ENCODE measurements at regions not wholly inside any gene's neighbourhood (a gene's known extent, or its start where the extent isn't known, plus 50 kb on each side); places are given as distances from the start of the nearest gene placed in this dataset.

DNA sequence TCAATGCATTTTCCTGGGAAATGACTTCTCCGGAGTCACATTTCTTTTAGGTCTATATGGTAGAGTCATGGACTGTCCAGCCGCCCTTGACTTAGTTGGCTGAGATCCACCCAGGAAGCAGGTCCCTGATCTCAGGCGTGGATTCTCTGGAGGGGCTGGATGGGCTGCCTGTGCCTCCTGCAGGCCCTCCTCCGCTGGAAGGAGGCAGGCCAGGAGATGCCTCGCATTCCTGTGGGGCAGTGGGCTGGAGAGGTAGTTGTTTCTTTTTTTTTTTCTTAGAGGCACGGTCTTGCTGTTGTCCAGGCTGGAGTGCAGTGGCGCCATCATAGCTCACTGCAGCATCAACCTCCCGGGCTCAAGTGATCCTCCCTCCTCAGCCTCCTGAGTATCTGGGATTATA, 129.0 kb upstream of the MYCN start:
- ATAC-seq (ENCODE audit: low read depth) (no peak), DNase-seq (no peak)
- no peak overlapping the region for H3K27ac Mint-ChIP-seq
- no peak for TF ChIP-seq CTCF (IDR thresholded peaks at IDR 0.05)
- H3K27me3 Mint-ChIP-seq, result peaks cover 15% of the 10 kb centered on the region
- no peaks in the 10 kb centered on the region for H3K4me1 Mint-ChIP-seq
- H3K4me3 Mint-ChIP-seq, result no peak overlapping the region
- H3K36me3 Mint-ChIP-seq (ENCODE audit: low read depth), result no peaks in the 10 kb centered on the region
- no peaks in the 10 kb centered on the region for H3K9me3 Mint-ChIP-seq
- ChIA-PET POLR2A (no interaction called here), CTCF (no interaction called here)
- intact Hi-C loops (cut with micrococcal nuclease), result no loop called here

DNA sequence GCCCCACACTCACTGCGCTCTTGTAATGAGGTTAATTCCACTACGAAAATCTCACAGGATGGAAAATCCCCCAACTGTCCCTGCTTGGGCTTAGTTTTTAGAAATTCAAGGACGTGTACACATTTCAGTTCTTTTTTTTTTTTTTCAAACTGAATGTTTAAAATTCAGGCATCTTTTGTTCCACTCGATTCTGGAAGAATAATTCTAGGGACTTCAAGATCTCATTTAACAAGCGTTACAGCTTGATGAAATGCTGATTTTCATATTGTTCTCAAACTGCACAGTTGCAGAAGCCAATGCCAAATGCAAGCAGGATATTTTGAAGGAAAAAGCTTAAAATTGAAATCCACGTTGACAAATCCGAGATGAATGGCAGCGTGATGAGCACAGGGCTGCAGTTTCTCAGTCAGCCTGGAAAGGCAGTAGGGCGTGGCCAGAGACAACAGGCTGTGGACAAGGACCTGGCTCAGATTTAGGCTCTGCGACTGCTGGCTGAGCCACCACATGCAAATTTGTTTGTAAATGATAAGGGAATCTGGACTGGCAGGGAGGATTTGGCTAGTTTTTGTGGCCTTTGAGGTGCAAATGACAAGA, 128.1 kb upstream of the MYCN start:
- ChIA-PET CTCF (no interaction called here), POLR2A (no interaction called here)
- H3K9me3 Mint-ChIP-seq, result no peaks in the 10 kb centered on the region
- H3K36me3 Mint-ChIP-seq (ENCODE audit: low read depth), result no peaks in the 10 kb centered on the region
- no peak overlapping the region for H3K4me3 Mint-ChIP-seq
- H3K4me1 Mint-ChIP-seq, result no peaks in the 10 kb centered on the region
- TF ChIP-seq CTCF (IDR thresholded peaks at IDR 0.05), result no peak
- H3K27ac Mint-ChIP-seq, result no peak overlapping the region
- DNase-seq (no peak), ATAC-seq (ENCODE audit: low read depth) (no peak)
- H3K27me3 Mint-ChIP-seq, result peaks cover 24% of the 10 kb centered on the region
- intact Hi-C loops (cut with micrococcal nuclease), result no loop called here

- no peaks in the 10 kb centered on the region for H3K36me3 Mint-ChIP-seq (ENCODE audit: low read depth)
- peaks cover 36% of the 10 kb centered on the region for H3K27me3 Mint-ChIP-seq
- CTCF ChIA-PET, result no interaction called here
- no peaks in the 10 kb centered on the region for H3K4me1 Mint-ChIP-seq
- no peak overlapping the region for H3K27ac Mint-ChIP-seq
- intact Hi-C loops (cut with micrococcal nuclease), result no loop called here
- no peak overlapping the region for H3K4me3 Mint-ChIP-seq
- POLR2A ChIA-PET, result no interaction called here
- DNase-seq (no peak), ATAC-seq (ENCODE audit: low read depth) (no peak)
- no peaks in the 10 kb centered on the region for H3K9me3 Mint-ChIP-seq
- no peak for TF ChIP-seq CTCF (IDR thresholded peaks at IDR 0.05)
Observed at GRCh38 chr2:15813481-15814266, 126.7 kb upstream of the MYCN start.

DNA sequence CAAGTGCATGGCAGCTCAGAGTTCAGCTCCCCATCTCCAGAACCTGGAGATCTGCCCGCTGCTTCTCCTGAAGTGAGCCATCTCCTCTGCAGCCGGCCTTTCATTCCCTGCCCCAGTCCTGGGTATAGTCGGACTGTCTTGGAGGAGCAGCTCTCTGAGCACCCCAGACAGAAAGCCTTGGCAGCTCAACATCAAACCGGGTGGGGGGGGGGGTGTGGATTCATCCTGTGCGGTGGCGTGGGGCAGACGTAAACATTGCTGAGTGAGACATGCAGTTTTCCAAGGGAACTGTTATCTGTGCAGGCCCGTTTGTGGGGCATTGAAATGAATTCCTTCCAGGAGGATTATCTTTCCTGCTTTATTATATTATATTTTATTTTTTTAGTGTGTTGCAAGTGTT, 125.9 kb upstream of the MYCN start:
- H3K27me3 Mint-ChIP-seq, result peaks cover 40% of the 10 kb centered on the region
- DNase-seq (no peak), ATAC-seq (ENCODE audit: low read depth) (no peak)
- H3K4me3 Mint-ChIP-seq, result no peak overlapping the region
- no peaks in the 10 kb centered on the region for H3K4me1 Mint-ChIP-seq
- H3K36me3 Mint-ChIP-seq (ENCODE audit: low read depth), result no peaks in the 10 kb centered on the region
- no peak for TF ChIP-seq CTCF (IDR thresholded peaks at IDR 0.05)
- POLR2A ChIA-PET, result no interaction called here
- CTCF ChIA-PET, result no interaction called here
- intact Hi-C loops (cut with micrococcal nuclease), result no loop called here
- no peak overlapping the region for H3K27ac Mint-ChIP-seq
- H3K9me3 Mint-ChIP-seq, result no peaks in the 10 kb centered on the region

GRCh38 chr2:15814946-15815345, 125.4 kb upstream of the MYCN start:
- ChIA-PET CTCF (no interaction called here), POLR2A (no interaction called here)
- Mint-ChIP-seq H3K27me3 (peaks cover 45% of the 10 kb centered on the region), H3K4me3 (no peak overlapping the region), H3K9me3 (no peaks in the 10 kb centered on the region), H3K4me1 (no peaks in the 10 kb centered on the region), H3K27ac (no peak overlapping the region), H3K36me3 (ENCODE audit: low read depth) (no peaks in the 10 kb centered on the region)
- no peak for DNase-seq
- no peak for TF ChIP-seq CTCF (IDR thresholded peaks at IDR 0.05)
- intact Hi-C loops (cut with micrococcal nuclease), result no loop called here
- ATAC-seq (ENCODE audit: low read depth), result no peak

Measured in activated B cell treated with CpG ODN at 0.5 μM for 24 hours (primary cell).